ENCODE measurements at regions not wholly inside any gene's neighbourhood (a gene's known extent, or its start where the extent isn't known, plus 50 kb on each side); places are given as distances from the start of the nearest gene placed in this dataset.

DNA sequence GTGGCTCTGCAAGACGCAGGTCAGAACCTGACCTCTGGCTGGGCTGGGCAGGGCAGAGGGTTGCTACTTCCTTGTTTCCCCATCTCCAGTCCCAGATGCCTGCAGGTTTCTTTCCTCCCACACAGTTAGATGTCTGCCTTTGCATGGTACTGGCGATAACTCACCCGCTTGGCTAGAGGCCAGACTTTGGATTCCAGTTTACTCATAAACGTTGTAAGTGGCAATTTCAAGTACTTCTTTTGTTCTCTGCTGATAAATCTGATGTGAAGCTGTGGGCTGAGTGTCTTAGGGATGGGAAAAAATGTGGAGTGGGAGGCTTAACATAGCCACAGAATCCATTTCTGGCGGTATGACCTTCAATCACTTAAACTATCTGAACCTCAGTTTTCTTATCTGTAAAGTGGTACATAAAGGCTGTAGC is 194.2 kb downstream of the EBLN2 start (continued):
- TF ChIP-seq CEBPZ (IDR thresholded peaks at IDR 0.05; ENCODE audit: borderline replicate concordance, low read depth, low read length) (no peak), BHLHE40 (IDR thresholded peaks at IDR 0.05; ENCODE audit: low read length) (peak; percentile 35; the same call in 1 of the 2 replicates), POLR2H (tag; IDR thresholded peaks at IDR 0.05; ENCODE audit: low read depth) (no peak), MEIS2 (IDR thresholded peaks at IDR 0.05; ENCODE audit: partially characterized antibody) (peak; percentile 66), ZEB2 (IDR thresholded peaks at IDR 0.05) (0 out of 2 replicates have a peak, but pooled peaks have one; percentile 41), ZNF766 (CRISPR knock-in tag; conservative IDR thresholded peaks at IDR 0.05) (peak; percentile 71), ESRRA (IDR thresholded peaks at IDR 0.05; ENCODE audit: borderline replicate concordance, low read depth) (peak; percentile 75; the same call in 1 of the 2 replicates), RUNX1 (IDR thresholded peaks at IDR 0.05; ENCODE audit: low read depth) (no peak), MYBL2 (IDR thresholded peaks at IDR 0.05; ENCODE audit: low read depth) (no peak), MYBL2 (CRISPR knock-in tag; IDR thresholded peaks at IDR 0.05; ENCODE audit: borderline replicate concordance) (no peak), NCOA6 (IDR thresholded peaks at IDR 0.05) (no peak), ZNF277 (CRISPR knock-in tag; IDR thresholded peaks at IDR 0.05; ENCODE audit: borderline replicate concordance) (no peak), ZNF584 (CRISPR knock-in tag; IDR thresholded peaks at IDR 0.05; ENCODE audit: low read depth) (no peak), LCOR (CRISPR knock-in tag; IDR thresholded peaks at IDR 0.05) (no peak), ARHGAP35 (IDR thresholded peaks at IDR 0.05; ENCODE audit: partially characterized antibody) (no peak), HNRNPL (IDR thresholded peaks at IDR 0.05; ENCODE audit: low read depth, low read length) (no peak), CBFA2T2 (conservative IDR thresholded peaks at IDR 0.05) (peak; percentile 92), ARID2 (IDR thresholded peaks at IDR 0.05) (no peak), KLF1 (tag; IDR thresholded peaks at IDR 0.05) (no peak), SMAD4 (CRISPR knock-in tag; conservative IDR thresholded peaks at IDR 0.05) (peak; percentile 62), HNRNPK (IDR thresholded peaks at IDR 0.05; ENCODE audit: low read depth, low read length, poor library complexity, severe bottlenecking) (no peak), PML (IDR thresholded peaks at IDR 0.05; ENCODE audit: low read length) (peak; percentile 89), SLC30A9 (CRISPR knock-in tag; IDR thresholded peaks at IDR 0.05) (no peak), NFIC (IDR thresholded peaks at IDR 0.05) (peak; percentile 98), TCFL5 (CRISPR knock-in tag; conservative IDR thresholded peaks at IDR 0.05) (no peak)
- TF ChIP-seq, protein P1, sequence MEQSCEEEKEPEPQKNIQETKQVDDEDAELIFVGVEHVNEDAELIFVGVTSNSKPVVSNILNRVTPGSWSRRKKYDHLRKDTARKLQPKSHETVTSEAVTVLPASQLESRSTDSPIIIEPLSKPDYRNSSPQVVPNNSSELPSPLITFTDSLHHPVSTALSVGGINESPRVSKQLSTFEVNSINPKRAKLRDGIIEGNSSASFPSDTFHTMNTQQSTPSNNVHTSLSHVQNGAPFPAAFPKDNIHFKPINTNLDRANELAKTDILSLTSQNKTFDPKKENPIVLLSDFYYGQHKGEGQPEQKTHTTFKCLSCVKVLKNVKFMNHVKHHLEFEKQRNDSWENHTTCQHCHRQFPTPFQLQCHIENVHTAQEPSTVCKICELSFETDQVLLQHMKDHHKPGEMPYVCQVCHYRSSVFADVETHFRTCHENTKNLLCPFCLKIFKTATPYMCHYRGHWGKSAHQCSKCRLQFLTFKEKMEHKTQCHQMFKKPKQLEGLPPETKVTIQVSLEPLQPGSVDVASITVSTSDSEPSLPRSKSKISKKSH (CRISPR knock-in tag; IDR thresholded peaks at IDR 0.05), result no peak

Measured in K562 (cell line).